Keratinocyte (primary cell): ENCODE measurements at regions not wholly inside any gene's neighbourhood (a gene's known extent, or its start where the extent isn't known, plus 50 kb on each side); places are given as distances from the start of the nearest gene placed in this dataset.

Source experiments
- DNase-seq: peaks from one replicate; pipeline ENCODE4 v3.0.0-alpha.2; 2011; ENCODE audit warnings: low read depth, missing footprints, low spot score
- FAIRE-seq: peaks from 2 replicates; lab custom pipeline; 2011; peaks lifted over from hg19 to GRCh38; lab: Jason Lieb, UNC
- H2AFZ ChIP-seq: 2 replicates; pipeline ENCODE4 v1.6.0; 2012; ENCODE audit warnings: low read length, control low read depth, inconsistent platforms; ENCODE audit not compliant: control insufficient read depth
- H3K27ac ChIP-seq: 2 replicates; pipeline ENCODE4 v1.5.1; 2011; ENCODE audit warnings: low read length; ENCODE audit not compliant: control insufficient read depth, insufficient read depth
- H3K27me3 ChIP-seq: 3 replicates; pipeline ENCODE4 v1.6.0; 2011; ENCODE audit warnings: low read length; ENCODE audit not compliant: control insufficient read depth, insufficient read depth; ENCODE audit errors: extremely low read depth
- H3K36me3 ChIP-seq, 2 experiments: 2 replicates in 1 of 2; 3 replicates in 1 of 2; pipeline ENCODE4 v1.5.1; 2011; ENCODE audit warnings: low read length in 2 of 2, mild to moderate bottlenecking in 1 of 2; ENCODE audit not compliant: control insufficient read depth in 2 of 2, insufficient read depth in 2 of 2; ENCODE audit errors: extremely low read depth in 1 of 2
- H3K4me1 ChIP-seq: 3 replicates; pipeline ENCODE4 v1.5.1; 2011; ENCODE audit warnings: low read length; ENCODE audit not compliant: control insufficient read depth, insufficient read depth; ENCODE audit errors: extremely low read depth
- H3K4me2 ChIP-seq: 3 replicates; pipeline ENCODE4 v1.6.0; 2011; ENCODE audit warnings: low read depth, low read length; ENCODE audit not compliant: control insufficient read depth, insufficient read depth; ENCODE audit errors: extremely low read depth
- H3K4me3 ChIP-seq, 3 experiments: fragments of 200-600 bp in 1 of 3; sonication (generic) in 1 of 3; 2 replicates in 2 of 3; 3 replicates in 1 of 3; pipeline ENCODE4 v1.5.1; 2011 to 2016; ENCODE audit warnings: low read length in 3 of 3, mild to moderate bottlenecking in 3 of 3, control low read depth in 2 of 3, inconsistent platforms in 1 of 3, low read depth in 1 of 3, mixed read lengths in 1 of 3, mixed run types in 1 of 3, moderate library complexity in 1 of 3; ENCODE audit not compliant: control insufficient read depth in 2 of 3, insufficient read depth in 2 of 3; ENCODE audit errors: extremely low read depth in 1 of 3
- H3K79me2 ChIP-seq: 2 replicates; pipeline ENCODE4 v1.6.0; 2012; ENCODE audit warnings: low read length; ENCODE audit not compliant: control insufficient read depth, insufficient read depth
- H3K9ac ChIP-seq: 3 replicates; pipeline ENCODE4 v1.6.0; 2011; ENCODE audit warnings: low read length; ENCODE audit not compliant: control insufficient read depth, insufficient read depth; ENCODE audit errors: extremely low read depth
- H3K9me1 ChIP-seq: 3 replicates; pipeline ENCODE4 v1.6.0; 2011; ENCODE audit warnings: low read length; ENCODE audit not compliant: control insufficient read depth, insufficient read depth; ENCODE audit errors: extremely low read depth
- H3K9me3 ChIP-seq: 2 replicates; pipeline ENCODE4 v1.5.1; 2012; ENCODE audit warnings: low read depth, low read length; ENCODE audit not compliant: control insufficient read depth
- H4K20me1 ChIP-seq: 3 replicates; pipeline ENCODE4 v1.6.0; 2011; ENCODE audit warnings: low read length; ENCODE audit not compliant: control insufficient read depth, insufficient read depth; ENCODE audit errors: extremely low read depth
- EZH2 ChIP-seq: IDR thresholded peaks from one replicate; pipeline ENCODE4 v1.6.1; 2012; ENCODE audit warnings: inconsistent platforms, mild to moderate bottlenecking, low read length, moderate library complexity
- dilution Hi-C: fragments of 300-500 bp; cut with MboI; formaldehyde crosslinking; loops from one replicate; pipeline ENCODE4 v1.7.0; 2020; ENCODE audit warnings: low sequenced_read_pairs; ENCODE audit not compliant: extremely low pct_ligation_motif_present
- TF ChIP-seq, protein P1 (sequence below), 3 experiments: IDR thresholded peaks in 1 of 3; conservative IDR thresholded peaks in 1 of 3; optimal IDR thresholded peaks in 1 of 3; 2 replicates in 2 of 3; 3 replicates in 1 of 3; pipeline versions ENCODE3 to v1.5.1; 2011; ENCODE audit warnings: low read length in 3 of 3, mild to moderate bottlenecking in 3 of 3, moderate library complexity in 2 of 3, control low read depth in 1 of 3, inconsistent platforms in 1 of 3; ENCODE audit not compliant: insufficient read depth in 2 of 3; ENCODE audit errors: extremely low read depth in 1 of 3

DNA sequence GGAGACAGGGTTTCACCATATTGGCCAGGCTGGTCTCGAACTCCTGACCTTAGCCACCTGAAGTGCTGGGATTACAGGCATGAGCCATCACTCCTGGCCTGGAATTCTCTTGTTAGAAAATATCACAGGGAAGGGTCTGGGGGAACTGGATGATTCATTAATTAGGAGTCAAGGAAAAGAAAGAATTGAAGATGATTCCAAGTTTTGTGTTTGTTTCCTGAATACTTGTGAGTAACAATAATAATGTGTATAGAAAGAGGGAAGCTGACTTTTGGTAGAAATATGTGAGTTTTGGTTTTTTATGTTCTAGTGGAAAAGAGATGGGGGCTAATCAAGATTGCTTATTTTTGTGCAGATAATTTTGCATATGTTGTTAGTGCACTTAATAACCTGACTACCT is 77.3 kb upstream of the CLNK start:
- dilution Hi-C loops: no loop called here
- Histone ChIP-seq H3K9ac (no peak overlapping the region), H3K36me3 (no peaks in the 10 kb centered on the region), H3K27ac (no peak overlapping the region), H3K9me3 (no peaks in the 10 kb centered on the region), H3K9me1 (no peaks in the 10 kb centered on the region), H3K4me2 (no peak overlapping the region), H4K20me1 (no peaks in the 10 kb centered on the region), H3K79me2 (no peaks in the 10 kb centered on the region), H3K4me1 (no peaks in the 10 kb centered on the region), H2AFZ (no peak overlapping the region), H3K27me3 (no peaks in the 10 kb centered on the region), H3K4me3 (no peak overlapping the region)
- DNase-seq (no peak), FAIRE-seq (no peak)
- TF ChIP-seq EZH2: no peak
- TF ChIP-seq, protein P1, sequence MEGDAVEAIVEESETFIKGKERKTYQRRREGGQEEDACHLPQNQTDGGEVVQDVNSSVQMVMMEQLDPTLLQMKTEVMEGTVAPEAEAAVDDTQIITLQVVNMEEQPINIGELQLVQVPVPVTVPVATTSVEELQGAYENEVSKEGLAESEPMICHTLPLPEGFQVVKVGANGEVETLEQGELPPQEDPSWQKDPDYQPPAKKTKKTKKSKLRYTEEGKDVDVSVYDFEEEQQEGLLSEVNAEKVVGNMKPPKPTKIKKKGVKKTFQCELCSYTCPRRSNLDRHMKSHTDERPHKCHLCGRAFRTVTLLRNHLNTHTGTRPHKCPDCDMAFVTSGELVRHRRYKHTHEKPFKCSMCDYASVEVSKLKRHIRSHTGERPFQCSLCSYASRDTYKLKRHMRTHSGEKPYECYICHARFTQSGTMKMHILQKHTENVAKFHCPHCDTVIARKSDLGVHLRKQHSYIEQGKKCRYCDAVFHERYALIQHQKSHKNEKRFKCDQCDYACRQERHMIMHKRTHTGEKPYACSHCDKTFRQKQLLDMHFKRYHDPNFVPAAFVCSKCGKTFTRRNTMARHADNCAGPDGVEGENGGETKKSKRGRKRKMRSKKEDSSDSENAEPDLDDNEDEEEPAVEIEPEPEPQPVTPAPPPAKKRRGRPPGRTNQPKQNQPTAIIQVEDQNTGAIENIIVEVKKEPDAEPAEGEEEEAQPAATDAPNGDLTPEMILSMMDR (optimal IDR thresholded peaks at IDR 0.05 in 1 of 3, IDR thresholded peaks at IDR 0.05 in 1 of 3, conservative IDR thresholded peaks at IDR 0.05 in 1 of 3; ENCODE audit: extremely low read depth in 1 of 3, insufficient read depth in 2 of 3, low read length in 3 of 3): no peak

DNA sequence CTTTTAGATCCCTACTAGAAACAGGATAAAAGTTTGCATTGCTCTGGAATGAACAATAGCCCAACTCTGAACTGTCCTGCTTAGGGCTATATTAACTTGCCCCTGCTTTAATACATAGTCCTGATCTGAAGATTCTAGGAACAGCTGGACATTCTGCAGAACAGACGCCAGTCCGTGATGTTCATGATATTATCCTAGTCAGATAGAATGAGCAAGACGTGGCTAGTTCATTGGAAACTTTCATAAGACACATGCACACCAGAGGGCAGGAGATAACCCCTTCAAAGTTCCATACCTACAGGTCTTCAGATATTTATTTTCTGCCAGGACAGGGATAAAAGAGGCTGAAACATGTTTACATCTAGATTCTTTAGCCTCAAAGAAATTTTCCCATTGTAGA is 75.5 kb upstream of the CLNK start:
- no peaks in the 10 kb centered on the region for H4K20me1 ChIP-seq
- H3K9me1 ChIP-seq: no peaks in the 10 kb centered on the region
- H3K9me3 ChIP-seq: no peaks in the 10 kb centered on the region
- no peak overlapping the region for H3K9ac ChIP-seq
- H3K27ac ChIP-seq: no peak overlapping the region
- DNase-seq: no peak
- no peaks in the 10 kb centered on the region for H3K79me2 ChIP-seq
- H3K4me1 ChIP-seq: no peaks in the 10 kb centered on the region
- no peak overlapping the region for H3K4me3 ChIP-seq
- TF ChIP-seq EZH2: no peak
- TF ChIP-seq, protein P1 (optimal IDR thresholded peaks at IDR 0.05 in 1 of 3, IDR thresholded peaks at IDR 0.05 in 1 of 3, conservative IDR thresholded peaks at IDR 0.05 in 1 of 3; ENCODE audit: extremely low read depth in 1 of 3, insufficient read depth in 2 of 3, low read length in 3 of 3): no peak
- no peak overlapping the region for H2AFZ ChIP-seq
- dilution Hi-C loops: no loop called here
- no peaks in the 10 kb centered on the region for H3K36me3 ChIP-seq
- no peak for FAIRE-seq
- no peaks in the 10 kb centered on the region for H3K27me3 ChIP-seq
- H3K4me2 ChIP-seq: no peak overlapping the region
